HG03066 (cell line): ENCODE measurements at regions not wholly inside any gene's neighbourhood (a gene's known extent, or its start where the extent isn't known, plus 50 kb on each side); places are given as distances from the start of the nearest gene placed in this dataset.

Experiments
- ATAC-seq: cut with Tn5 transposase; IDR thresholded peaks from one replicate; pipeline ENCODE4 v1.9.1; 2021; ENCODE audit warnings: low read depth; ENCODE audit not compliant: unreplicated experiment

DNA sequence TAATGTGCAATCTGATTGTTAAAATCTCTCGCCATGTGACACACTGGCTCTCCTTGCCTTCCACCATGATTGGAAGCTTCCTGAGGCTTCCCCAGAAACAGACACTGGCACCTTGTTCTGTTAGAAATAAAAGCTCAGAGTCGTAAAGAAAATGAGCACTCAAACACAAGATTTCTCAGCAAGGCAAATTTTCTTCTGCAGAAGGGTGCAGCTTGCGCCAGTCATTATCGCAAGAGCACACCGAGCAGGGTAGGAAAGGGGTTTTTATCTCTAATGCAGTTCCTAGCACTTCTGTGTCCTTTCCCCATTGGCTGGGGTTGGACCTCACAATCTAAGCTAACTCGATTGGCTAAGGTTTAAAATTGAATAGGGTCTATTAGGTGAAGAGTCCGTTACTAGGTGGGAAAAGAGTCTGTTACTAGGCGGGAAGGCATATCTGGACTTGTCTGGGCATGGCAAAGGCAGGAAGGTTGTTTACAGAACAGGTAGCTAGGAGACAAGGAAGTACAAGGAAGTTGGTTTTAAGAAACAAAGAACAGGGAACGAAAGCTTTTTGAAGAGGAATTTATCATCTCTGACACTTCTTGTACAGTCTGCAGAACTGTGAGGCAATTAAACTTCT lies 62.6 kb upstream of the BICD1 start:
- no peak for ATAC-seq

DNA sequence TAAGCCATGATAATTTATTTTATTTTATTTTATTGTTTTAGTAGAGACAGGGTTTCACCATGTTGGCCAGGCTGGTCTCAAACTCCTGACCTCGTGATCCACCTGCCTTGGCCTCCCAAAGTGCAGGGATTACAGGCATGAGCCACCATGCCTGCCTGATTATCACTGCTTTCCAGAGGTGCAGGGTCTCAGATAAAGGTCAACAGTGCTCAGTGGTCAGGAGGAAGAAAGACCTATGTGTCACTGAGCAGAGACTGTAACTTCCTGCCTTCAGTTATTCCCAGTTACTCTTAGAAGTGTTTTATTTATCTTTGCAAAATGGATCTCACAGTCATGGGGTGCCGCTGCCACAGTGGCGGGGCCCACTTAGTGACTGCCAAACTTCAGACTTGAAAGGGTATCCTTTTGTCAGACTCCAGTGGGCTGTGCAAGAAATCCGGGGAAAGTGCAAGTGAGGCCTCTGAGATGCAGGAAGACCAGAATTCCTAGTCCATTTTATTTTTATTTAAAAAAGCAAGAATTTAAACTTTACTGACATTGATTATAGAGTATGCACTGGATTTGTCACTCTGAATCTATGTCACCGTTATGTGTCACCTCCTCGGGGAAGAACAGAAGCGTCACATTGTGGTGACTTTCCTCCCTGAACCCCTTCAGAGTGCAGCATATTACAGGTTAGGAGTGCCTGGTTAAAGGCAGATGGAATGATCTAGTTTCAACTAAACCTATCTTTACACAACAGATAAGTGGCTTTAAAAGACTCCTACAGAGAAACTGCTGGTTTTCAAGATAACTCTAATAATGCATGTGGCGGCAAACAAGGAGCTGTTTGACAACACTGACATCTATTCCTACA lies 59.1 kb upstream of the BICD1 start:
- no peak for ATAC-seq

DNA sequence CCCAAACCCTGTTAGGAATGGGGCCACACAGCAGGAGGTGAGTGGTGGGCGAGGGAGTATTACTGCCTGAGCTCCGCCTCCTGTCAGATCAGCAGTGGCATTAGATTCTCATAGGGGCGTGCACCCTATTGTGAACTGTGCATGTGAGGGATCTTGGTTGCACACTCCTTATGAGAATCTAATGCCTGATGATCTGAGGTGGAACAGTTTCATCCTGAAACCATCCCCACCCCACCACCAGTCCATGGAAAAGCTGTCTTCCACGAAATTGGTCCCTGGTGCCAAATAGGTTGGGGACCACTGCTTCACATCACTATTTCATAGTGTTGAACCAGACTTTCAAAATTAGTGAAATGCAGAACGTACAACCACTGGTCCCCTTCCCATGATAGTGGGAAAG lies 57.9 kb upstream of the BICD1 start:
- no peak for ATAC-seq

DNA sequence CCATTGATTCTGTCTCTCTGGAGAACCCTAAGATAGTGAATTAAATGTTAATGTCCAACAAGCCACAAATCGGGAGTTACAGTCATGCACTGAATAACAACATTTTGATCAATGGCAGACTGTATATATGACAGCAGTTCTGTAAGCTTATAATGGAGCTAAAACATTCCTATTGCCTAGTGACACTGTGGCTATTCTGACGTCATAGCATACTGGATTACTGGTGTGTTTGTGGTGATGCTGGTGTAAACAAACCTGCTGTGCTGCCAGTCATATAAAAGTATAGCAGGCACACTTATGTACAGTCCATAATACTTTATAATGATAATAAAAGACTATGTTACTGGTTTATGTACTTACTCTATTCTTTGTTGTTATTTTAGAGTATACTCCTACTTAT lies 56.7 kb upstream of the BICD1 start:
- ATAC-seq: no peak

DNA sequence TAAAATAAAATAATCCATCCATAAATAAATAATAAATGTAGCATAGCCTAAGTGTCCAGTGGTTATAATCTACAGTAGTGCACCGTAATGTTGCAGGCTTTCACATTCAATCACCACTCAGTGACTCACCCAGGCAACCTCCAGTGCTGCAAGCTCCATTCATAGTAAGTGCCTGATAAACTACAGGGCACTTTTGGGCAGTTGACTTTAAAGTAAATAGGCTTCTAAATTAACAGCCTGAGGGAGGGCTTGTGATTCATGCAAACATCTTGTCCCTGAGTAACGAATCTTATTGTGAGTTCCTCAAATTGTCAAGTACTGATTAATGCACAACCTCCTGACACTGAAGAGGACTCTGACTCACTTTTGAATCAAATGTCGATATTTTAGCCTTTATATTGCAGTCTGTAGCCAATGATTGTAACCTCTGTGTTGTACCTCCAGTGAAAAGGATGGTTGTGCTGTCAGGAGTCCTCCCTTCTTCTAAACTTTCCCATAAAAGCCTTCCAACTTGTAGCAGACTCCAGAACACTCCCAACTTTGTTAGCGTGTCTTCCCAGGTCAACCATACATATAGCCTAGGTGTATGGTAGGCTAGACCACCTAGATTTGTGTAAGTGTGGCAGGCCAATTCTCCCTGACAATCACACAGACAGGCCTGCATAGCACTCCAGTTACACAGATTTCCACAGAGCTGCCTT lies 55.0 kb upstream of the BICD1 start:
- no peak for ATAC-seq

DNA sequence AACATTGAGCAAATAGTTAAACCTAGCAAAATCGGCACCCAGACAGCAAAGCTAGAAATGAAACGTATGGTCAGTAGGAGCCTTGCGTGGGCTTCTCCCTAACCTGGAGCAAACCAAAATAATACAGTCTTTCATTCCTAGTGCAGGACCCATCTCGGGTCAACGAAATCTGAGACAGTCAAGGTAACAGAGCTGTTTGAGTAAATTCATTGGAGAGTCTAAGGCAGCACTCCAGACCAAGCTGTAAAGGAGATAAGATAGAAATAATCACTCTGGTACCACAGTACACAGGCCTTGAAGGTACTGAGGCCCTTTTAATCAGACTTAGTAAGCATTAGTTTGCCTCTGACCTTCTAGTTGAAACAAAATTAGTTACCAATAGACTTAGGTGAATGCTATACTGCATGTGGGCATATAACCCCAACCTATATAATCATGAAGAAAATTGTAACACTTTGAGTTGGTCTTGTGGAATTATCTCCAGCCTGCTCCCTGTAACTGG lies 54.4 kb upstream of the BICD1 start:
- no peak for ATAC-seq

DNA sequence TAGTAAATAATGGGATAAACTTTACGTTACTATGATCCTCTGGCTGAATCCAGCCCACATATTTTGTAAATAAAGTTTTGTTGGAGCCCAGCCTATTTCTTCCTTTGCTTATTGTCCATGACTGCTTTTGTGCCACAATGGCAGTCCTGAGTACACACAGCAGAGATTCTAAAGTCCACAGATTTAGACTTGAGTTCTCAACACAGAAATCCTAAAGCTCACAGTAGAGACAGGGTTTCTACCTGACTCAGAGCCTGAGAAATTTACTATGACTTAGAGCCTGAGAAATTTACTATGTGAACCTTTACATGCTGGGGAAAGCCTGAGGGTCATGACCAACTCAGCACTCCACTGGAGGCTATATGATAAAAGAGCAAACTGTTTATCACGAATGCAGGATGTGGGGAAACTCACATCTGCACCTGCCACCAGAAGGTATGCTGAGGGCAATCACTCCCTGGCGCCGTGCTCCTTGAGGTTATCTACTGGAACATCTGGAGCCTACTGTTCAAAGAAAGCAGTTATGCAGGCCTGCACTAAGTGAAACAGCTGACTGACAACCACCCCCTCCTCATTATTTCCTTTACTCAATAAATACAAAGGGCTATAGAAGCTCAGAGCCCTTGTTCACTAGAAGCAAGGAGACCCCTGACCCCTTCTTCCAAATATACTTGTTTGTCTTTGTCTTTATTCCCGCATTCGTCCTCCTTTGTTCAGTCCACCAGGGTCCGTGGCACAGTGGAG lies 52.6 kb upstream of the BICD1 start:
- no peak for ATAC-seq
